ENCODE measurements at regions not wholly inside any gene's neighbourhood (a gene's known extent, or its start where the extent isn't known, plus 50 kb on each side); places are given as distances from the start of the nearest gene placed in this dataset.

GRCh38 chr21:38922474-38923235, 116.9 kb downstream of the ETS2 start:
- H3K9me3 Mint-ChIP-seq (ENCODE audit: low read depth): peaks cover 1% of the 10 kb centered on the region
- no peaks in the 10 kb centered on the region for H3K4me1 Mint-ChIP-seq
- H3K27me3 Mint-ChIP-seq: peaks cover 27% of the 10 kb centered on the region
- H3K36me3 Mint-ChIP-seq: no peaks in the 10 kb centered on the region
- ATAC-seq: no peak
- DNase-seq: no peak
- no peak overlapping the region for H3K27ac Mint-ChIP-seq
- CTCF ChIA-PET: no interaction called here
- no peak overlapping the region for H3K4me3 Mint-ChIP-seq

GRCh38 chr21:38921511-38922251, 116.0 kb downstream of the ETS2 start:
- ATAC-seq: no peak

GRCh38 chr21:38920631-38921398, 115.1 kb downstream of the ETS2 start:
- DNase-seq (no peak), ATAC-seq (no peak)
- Mint-ChIP-seq H3K4me3 (no peak overlapping the region), H3K27ac (no peak overlapping the region), H3K9me3 (ENCODE audit: low read depth) (peaks cover 1% of the 10 kb centered on the region), H3K27me3 (peaks cover 34% of the 10 kb centered on the region), H3K4me1 (no peaks in the 10 kb centered on the region), H3K36me3 (no peaks in the 10 kb centered on the region)
- CTCF ChIA-PET: interaction anchor here (0.6 kb wide), 1 partner anchor 961 kb away, joined by 4 read pairs; no protein-coding TSS in a partner anchor

More at GRCh38 chr21:38921511-38922251, 116.0 kb downstream of the ETS2 start:
- Mint-ChIP-seq H3K36me3 (no peaks in the 10 kb centered on the region), H3K27ac (no peak overlapping the region), H3K9me3 (ENCODE audit: low read depth) (peaks cover 1% of the 10 kb centered on the region), H3K4me3 (no peak overlapping the region), H3K27me3 (peaks cover 30% of the 10 kb centered on the region), H3K4me1 (no peaks in the 10 kb centered on the region)
- CTCF ChIA-PET: interaction anchor here (0.6 kb wide), 1 partner anchor 962 kb away, joined by 4 read pairs; no protein-coding TSS in a partner anchor
- no peak for DNase-seq

GRCh38 chr21:38918607-38919346, 113.0 kb downstream of the ETS2 start:
- ATAC-seq: no peak
- no peak for DNase-seq
- Mint-ChIP-seq H3K9me3 (ENCODE audit: low read depth) (peaks cover 1% of the 10 kb centered on the region), H3K4me1 (no peaks in the 10 kb centered on the region), H3K36me3 (no peaks in the 10 kb centered on the region), H3K27me3 (peaks cover 34% of the 10 kb centered on the region), H3K4me3 (no peak overlapping the region), H3K27ac (no peak overlapping the region)
- CTCF ChIA-PET: no interaction called here

- peaks cover 27% of the 10 kb centered on the region for H3K27me3 Mint-ChIP-seq
- CTCF ChIA-PET: no interaction called here
- no peaks in the 10 kb centered on the region for H3K36me3 Mint-ChIP-seq
- ATAC-seq: no peak
- H3K4me3 Mint-ChIP-seq: no peak overlapping the region
- peaks cover 1% of the 10 kb centered on the region for H3K9me3 Mint-ChIP-seq (ENCODE audit: low read depth)
- no peaks in the 10 kb centered on the region for H3K4me1 Mint-ChIP-seq
- H3K27ac Mint-ChIP-seq: no peak overlapping the region
- DNase-seq: no peak
These were observed 111.5 kb downstream of the ETS2 start for GRCh38 chr21:38917043-38917774.

- CTCF ChIA-PET: no interaction called here
- H3K9me3 Mint-ChIP-seq (ENCODE audit: low read depth): no peaks in the 10 kb centered on the region
These were observed 110.7 kb downstream of the ETS2 start for GRCh38 chr21:38916214-38916964.

GRCh38 chr21:38915546-38915945, 109.8 kb downstream of the ETS2 start:
- Mint-ChIP-seq H3K4me3 (no peak overlapping the region), H3K9me3 (ENCODE audit: low read depth) (no peaks in the 10 kb centered on the region), H3K4me1 (no peaks in the 10 kb centered on the region), H3K27ac (no peak overlapping the region), H3K36me3 (no peaks in the 10 kb centered on the region), H3K27me3 (peaks cover 22% of the 10 kb centered on the region)
- CTCF ChIA-PET: no interaction called here
- ATAC-seq (no peak), DNase-seq (no peak)

More at GRCh38 chr21:38916214-38916964, 110.7 kb downstream of the ETS2 start:
- Mint-ChIP-seq H3K36me3 (no peaks in the 10 kb centered on the region), H3K4me1 (no peaks in the 10 kb centered on the region), H3K4me3 (no peak overlapping the region), H3K27me3 (peaks cover 28% of the 10 kb centered on the region), H3K27ac (no peak overlapping the region)
- no peak for DNase-seq
- no peak for ATAC-seq

GRCh38 chr21:38914528-38915293, 109.0 kb downstream of the ETS2 start:
- no peak overlapping the region for H3K27ac Mint-ChIP-seq
- no peak for ATAC-seq
- no peaks in the 10 kb centered on the region for H3K9me3 Mint-ChIP-seq (ENCODE audit: low read depth)
- H3K4me1 Mint-ChIP-seq: no peaks in the 10 kb centered on the region
- H3K27me3 Mint-ChIP-seq: peaks cover 20% of the 10 kb centered on the region
- no peak overlapping the region for H3K4me3 Mint-ChIP-seq
- CTCF ChIA-PET: no interaction called here
- DNase-seq: no peak
- no peaks in the 10 kb centered on the region for H3K36me3 Mint-ChIP-seq

GRCh38 chr21:38913893-38914527, 108.3 kb downstream of the ETS2 start:
- Mint-ChIP-seq H3K4me3 (no peak overlapping the region), H3K9me3 (ENCODE audit: low read depth) (no peaks in the 10 kb centered on the region), H3K36me3 (no peaks in the 10 kb centered on the region), H3K27ac (no peak overlapping the region), H3K27me3 (peaks cover 14% of the 10 kb centered on the region), H3K4me1 (no peaks in the 10 kb centered on the region)
- no peak for ATAC-seq
- no peak for DNase-seq
- CTCF ChIA-PET: no interaction called here

GRCh38 chr21:38913120-38913892, 107.6 kb downstream of the ETS2 start:
- ATAC-seq: peak; percentile 50
- DNase-seq: no peak
- Mint-ChIP-seq H3K27ac (no peak overlapping the region), H3K27me3 (peaks cover 14% of the 10 kb centered on the region), H3K9me3 (ENCODE audit: low read depth) (no peaks in the 10 kb centered on the region), H3K36me3 (no peaks in the 10 kb centered on the region), H3K4me1 (no peaks in the 10 kb centered on the region), H3K4me3 (no peak overlapping the region)
- CTCF ChIA-PET: no interaction called here

GRCh38 chr21:38912789-38913119, 107.0 kb downstream of the ETS2 start:
- CTCF ChIA-PET: no interaction called here
- Mint-ChIP-seq H3K27ac (no peak overlapping the region), H3K27me3 (peaks cover 11% of the 10 kb centered on the region), H3K36me3 (no peaks in the 10 kb centered on the region), H3K9me3 (ENCODE audit: low read depth) (no peaks in the 10 kb centered on the region), H3K4me3 (no peak overlapping the region), H3K4me1 (no peaks in the 10 kb centered on the region)
- peak; percentile 16 for ATAC-seq
- no peak for DNase-seq

All from activated CD8-positive, alpha-beta memory T cell treated with anti-CD3 and anti-CD28 coated beads, Interleukin-2, amount 10 ng/mL, durations not matched to agents 7 days and 5 days (primary cell).